ENCODE measurements at regions not wholly inside any gene's neighbourhood (a gene's known extent, or its start where the extent isn't known, plus 50 kb on each side); places are given as distances from the start of the nearest gene placed in this dataset.

DNA sequence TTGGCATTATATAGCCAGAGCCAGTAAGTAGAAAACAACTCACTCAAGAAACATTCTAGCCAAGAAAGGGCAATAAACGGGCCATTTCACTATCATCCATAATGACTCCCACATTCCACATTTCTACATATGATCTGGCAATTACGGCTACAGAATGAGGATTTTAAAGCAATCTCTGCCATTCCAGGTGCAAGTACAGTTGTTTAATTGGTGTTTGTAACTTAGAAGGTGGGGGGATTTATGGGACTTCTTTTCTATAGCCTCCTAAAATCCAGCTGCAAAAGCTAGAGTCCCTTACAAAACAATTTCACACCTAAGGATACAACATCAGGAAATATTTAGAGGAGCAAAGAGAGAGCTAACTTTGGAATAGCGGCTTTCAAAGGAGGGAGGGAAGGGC is 295.4 kb upstream of the RORA start:
- Histone ChIP-seq H3K4me2 (ENCODE audit: low read depth, low read length) (no peak overlapping the region), H3K4ac (ENCODE audit: low read depth, low read length) (no peak overlapping the region), H2AK5ac (ENCODE audit: low read depth, low read length) (no peak overlapping the region), H3K4me3 (ENCODE audit: insufficient read depth, low read depth, low read length) (no peak overlapping the region), H2BK20ac (ENCODE audit: low read depth, low read length) (no peak overlapping the region), H2BK5ac (ENCODE audit: low read depth, low read length, poor library complexity, severe bottlenecking) (no peak overlapping the region), H3K9me1 (ENCODE audit: insufficient read depth, low read length) (no peaks in the 10 kb centered on the region), H2BK15ac (ENCODE audit: low read depth, low read length) (no peak overlapping the region), H3K36me3 (ENCODE audit: control insufficient read depth, insufficient read depth, low read length) (no peaks in the 10 kb centered on the region), H4K91ac (ENCODE audit: insufficient read depth, low read depth, low read length) (no peak overlapping the region), H2BK120ac (ENCODE audit: low read depth, low read length) (no peak overlapping the region), H3K18ac (ENCODE audit: low read depth, low read length) (no peak overlapping the region), H4K5ac (ENCODE audit: low read depth, low read length) (no peak overlapping the region), H3K79me1 (ENCODE audit: low read depth in 1 of 2, low read length in 2 of 2) (no peaks in the 10 kb centered on the region), H3K14ac (replicated peaks; ENCODE audit: low read depth, low read length) (no peak overlapping the region), H3K27me3 (ENCODE audit: control insufficient read depth, insufficient read depth, low read length) (no peaks in the 10 kb centered on the region; the same call in 1 of the 2 replicates), H2AK9ac (replicated peaks; ENCODE audit: low read depth, low read length, poor library complexity) (no peak overlapping the region), H3K23ac (ENCODE audit: low read depth, low read length) (no peak overlapping the region), H3K9me3 (ENCODE audit: control insufficient read depth, insufficient read depth, low read length) (no peaks in the 10 kb centered on the region), H3K27ac (ENCODE audit: insufficient read depth, low read length) (no peak overlapping the region), H3K4me1 (ENCODE audit: control insufficient read depth, insufficient read depth, low read length) (no peaks in the 10 kb centered on the region), H4K8ac (ENCODE audit: low read depth in 2 of 2, low read length in 2 of 2) (no peak overlapping the region), H3K9ac (ENCODE audit: low read depth, low read length) (no peak overlapping the region), H3K56ac (ENCODE audit: extremely low read depth, insufficient read depth, low read length) (no peak overlapping the region), H4K20me1 (ENCODE audit: insufficient read depth, low read length) (no peaks in the 10 kb centered on the region), H2AFZ (replicated peaks; ENCODE audit: low read length, poor library complexity) (no peak overlapping the region)
- ChIA-PET CTCF (no interaction called here), POLR2A (ENCODE audit: unreplicated experiment) (no interaction called here)
- intact Hi-C loops (cut with micrococcal nuclease) (no loop called here), in situ Hi-C loops (cut with MboI; ENCODE audit: low sequenced_read_pairs) (no loop called here), dilution Hi-C loops (cut with HindIII; ENCODE audit: low sequenced_read_pairs, unreplicated experiment) (no loop called here)
- no TSS peak for BruUV-seq (replicated peaks)
- no peak for DNase-seq
- no peak for ATAC-seq (ENCODE audit: low read depth)
- no CpG with 5 or more reads among the region's 3 CpGs for WGBS, 2 experiments (ENCODE audit: extremely low coverage in 2 of 2, insufficient read length in 1 of 2)
- TF ChIP-seq RFX5 (IDR thresholded peaks at IDR 0.05; ENCODE audit: low read depth, low read length) (no peak), FOS (IDR thresholded peaks at IDR 0.05; ENCODE audit: low read depth, low read length) (no peak), CEBPB (IDR thresholded peaks at IDR 0.05; ENCODE audit: low read depth, low read length) (no peak), BHLHE40 (IDR thresholded peaks at IDR 0.05; ENCODE audit: low read depth, low read length) (no peak), SMC3 (IDR thresholded peaks at IDR 0.05; ENCODE audit: low read depth, low read length) (no peak)
